Right forelimb (tissue), 1 donor: ENCODE measurements at regions not wholly inside any gene's neighbourhood (a gene's known extent, or its start where the extent isn't known, plus 50 kb on each side); places are given as distances from the start of the nearest gene placed in this dataset.

Experiments used
- DNase-seq: peaks from one replicate; pipeline ENCODE4 v3.0.0-alpha.2; 2018

GRCh38 chr13:73741111-73741510 lies 393.1 kb downstream of the KLF12 start:
- DNase-seq: no peak

- DNase-seq: no peak
Observed at GRCh38 chr13:73740666-73741065, 393.5 kb downstream of the KLF12 start.

- DNase-seq: no peak
Observed at GRCh38 chr13:73739394-73739793, 394.8 kb downstream of the KLF12 start.

- no peak for DNase-seq
Observed at GRCh38 chr13:73738626-73739025, 395.6 kb downstream of the KLF12 start.

GRCh38 chr13:73737214-73737613 lies 397.0 kb downstream of the KLF12 start:
- DNase-seq: no peak

- no peak for DNase-seq
Observed at GRCh38 chr13:73733706-73734105, 400.5 kb downstream of the KLF12 start.

- no peak for DNase-seq
Observed at GRCh38 chr13:73732350-73732749, 401.9 kb downstream of the KLF12 start.

GRCh38 chr13:73731564-73731963 lies 402.6 kb downstream of the KLF12 start:
- no peak for DNase-seq

- no peak for DNase-seq
Observed at GRCh38 chr13:73730014-73730413, 404.2 kb downstream of the KLF12 start.

- DNase-seq: no peak
Observed at GRCh38 chr13:73729046-73729445, 405.2 kb downstream of the KLF12 start.

GRCh38 chr13:73722120-73722519 lies 412.1 kb downstream of the KLF12 start:
- no peak for DNase-seq

GRCh38 chr13:73721571-73721970 lies 412.6 kb downstream of the KLF12 start:
- no peak for DNase-seq

GRCh38 chr13:73720216-73720840 lies 413.9 kb downstream of the KLF12 start:
- DNase-seq: no peak

GRCh38 chr13:73718246-73718645 lies 416.0 kb downstream of the KLF12 start:
- no peak for DNase-seq

GRCh38 chr13:73717632-73718031 lies 416.6 kb downstream of the KLF12 start:
- no peak for DNase-seq

- no peak for DNase-seq
Observed at GRCh38 chr13:73715911-73716510, 418.2 kb downstream of the KLF12 start.

- DNase-seq: no peak
Observed at GRCh38 chr13:73715114-73715910, 418.9 kb downstream of the KLF12 start.

- DNase-seq: no peak
Observed at GRCh38 chr13:73714522-73714921, 419.7 kb downstream of the KLF12 start.

- peak; percentile 56 for DNase-seq
Observed at GRCh38 chr13:73708393-73708985, 425.7 kb downstream of the KLF12 start.

- no peak for DNase-seq
Observed at GRCh38 chr13:73704587-73704986, 429.6 kb downstream of the KLF12 start.

- DNase-seq: no peak
Observed at GRCh38 chr13:73703606-73704005, 430.6 kb downstream of the KLF12 start.

GRCh38 chr13:73702419-73703071 lies 431.7 kb downstream of the KLF12 start:
- no peak for DNase-seq

- no peak for DNase-seq
Observed at GRCh38 chr13:73701160-73701559, 433.0 kb downstream of the KLF12 start.
